GM19240 (cell line): ENCODE measurements at regions not wholly inside any gene's neighbourhood (a gene's known extent, or its start where the extent isn't known, plus 50 kb on each side); places are given as distances from the start of the nearest gene placed in this dataset.
"Not testable (repeated sequence)": the region's sequence is repeated elsewhere in the genome, so short reads cannot be mapped to it uniquely, and the experiment has no call there.

ENCODE experiments used
- DNase-seq: peaks from one replicate; pipeline ENCODE4 v3.0.0; 2011; ENCODE audit warnings: low spot score; ENCODE audit not compliant: insufficient read length

DNA sequence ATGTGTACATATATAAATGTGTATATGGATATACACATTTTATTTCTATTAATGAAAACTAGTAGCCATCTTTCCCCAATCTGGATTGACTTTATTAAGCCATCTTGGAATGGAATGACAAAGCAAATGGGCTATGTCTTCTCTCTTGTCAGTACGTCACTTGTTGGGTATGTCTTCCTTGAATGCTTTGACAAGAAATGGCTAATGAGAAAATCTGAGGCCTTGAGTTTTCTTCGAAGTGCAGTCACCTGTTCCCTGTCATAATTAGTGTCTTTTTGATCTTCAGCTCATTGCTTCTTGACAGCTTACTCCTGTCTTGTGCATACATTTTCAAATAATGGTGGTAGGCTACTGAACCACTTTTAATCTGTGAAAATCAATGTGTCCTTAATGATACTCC is 243.2 kb upstream of the RGMB start:
- no peak for DNase-seq

DNA sequence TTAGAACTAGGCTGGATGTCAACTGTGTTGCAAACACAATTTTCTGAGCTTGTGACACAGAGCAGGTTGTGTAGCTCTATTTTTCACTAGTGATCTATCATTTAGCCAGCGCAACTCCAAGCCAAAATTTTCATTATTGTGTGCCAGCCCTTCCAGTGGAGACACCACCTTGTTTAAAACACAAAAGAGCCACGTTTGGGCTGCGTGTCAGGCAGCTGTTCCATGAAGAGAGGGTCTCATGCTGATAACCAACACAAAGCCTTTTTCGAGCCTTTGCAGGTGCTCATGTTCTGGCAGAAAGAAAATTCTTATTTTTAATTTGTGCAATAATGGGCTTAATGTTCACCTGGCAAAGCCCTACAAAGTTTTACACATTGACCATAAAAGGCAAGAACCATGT is 237.6 kb upstream of the RGMB start:
- no peak for DNase-seq

DNA sequence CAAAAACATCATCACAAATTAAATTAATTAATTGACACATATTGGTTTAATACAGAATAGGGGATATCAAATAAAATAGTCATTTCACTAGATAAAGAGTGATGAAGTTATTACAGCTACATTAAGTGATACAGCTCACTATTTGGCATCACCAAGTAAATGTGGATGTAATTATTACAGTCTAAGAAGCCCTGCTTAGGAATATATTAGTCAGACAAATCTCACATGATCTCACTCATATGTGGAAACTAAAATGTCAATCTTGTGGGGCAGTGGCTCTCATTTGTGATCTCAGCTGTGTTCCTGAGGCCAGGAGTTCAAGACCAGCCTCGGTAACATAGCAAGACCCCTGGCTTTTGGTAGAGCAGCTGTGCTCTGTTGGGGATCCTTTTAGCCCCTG is 233.4 kb upstream of the RGMB start:
- DNase-seq, result no peak

DNA sequence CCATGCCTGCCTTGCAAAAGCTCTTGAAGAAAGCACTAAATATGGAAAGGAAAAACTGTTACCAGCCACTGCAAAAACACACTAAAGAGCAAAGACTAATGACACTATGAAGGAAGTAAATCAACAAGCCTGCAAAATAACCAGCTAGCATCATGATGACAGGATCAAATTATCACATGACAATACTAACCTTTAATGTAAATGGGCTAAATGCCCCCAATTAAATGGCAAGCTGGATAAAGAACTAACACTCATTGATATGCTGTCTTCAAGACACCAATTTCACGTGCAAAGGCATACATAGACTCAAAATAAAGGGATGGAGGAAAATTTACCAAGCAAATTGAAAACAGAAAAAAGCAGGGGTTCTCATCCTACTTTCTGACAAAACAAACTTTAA is 231.8 kb upstream of the RGMB start:
- DNase-seq, result no peak

DNA sequence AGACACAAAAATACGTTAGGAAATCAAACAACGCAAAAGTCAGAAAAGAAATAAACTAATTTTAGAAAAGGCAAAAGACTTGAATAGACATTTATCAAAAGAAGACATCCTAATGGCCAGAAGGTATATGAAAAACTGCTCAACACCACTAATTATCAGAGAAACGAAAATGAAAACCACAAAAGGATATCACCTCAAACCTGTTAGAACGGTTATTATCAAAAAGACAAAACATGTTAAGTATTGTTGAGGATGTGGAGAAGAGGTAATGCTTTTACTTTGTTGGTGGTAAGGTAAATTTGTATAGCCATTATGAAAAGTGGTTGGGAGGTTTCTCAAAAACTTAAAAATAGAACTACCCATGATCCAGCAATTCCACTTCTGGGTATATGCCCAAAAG is 230.0 kb upstream of the RGMB start:
- no peak for DNase-seq

DNA sequence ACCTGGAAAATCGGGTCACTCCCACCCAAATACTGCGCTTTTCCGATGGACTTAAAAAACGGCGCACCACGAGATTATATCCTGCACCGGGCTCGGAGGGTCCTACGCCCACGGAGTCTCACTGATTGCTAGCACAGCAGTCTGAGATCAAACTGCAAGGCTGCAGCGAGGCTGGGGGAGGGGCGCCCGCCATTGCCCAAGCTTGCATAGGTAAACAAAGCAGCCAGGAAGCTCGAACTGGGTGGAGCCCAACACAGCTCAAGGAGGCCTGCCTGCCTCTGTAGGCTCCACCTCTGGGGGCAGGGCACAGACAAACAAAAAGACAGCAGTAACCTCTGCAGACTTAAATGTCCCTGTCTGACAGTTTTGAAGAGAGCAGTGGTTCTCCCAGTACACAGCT is 226.5 kb upstream of the RGMB start:
- DNase-seq, result not testable (repeated sequence)

DNA sequence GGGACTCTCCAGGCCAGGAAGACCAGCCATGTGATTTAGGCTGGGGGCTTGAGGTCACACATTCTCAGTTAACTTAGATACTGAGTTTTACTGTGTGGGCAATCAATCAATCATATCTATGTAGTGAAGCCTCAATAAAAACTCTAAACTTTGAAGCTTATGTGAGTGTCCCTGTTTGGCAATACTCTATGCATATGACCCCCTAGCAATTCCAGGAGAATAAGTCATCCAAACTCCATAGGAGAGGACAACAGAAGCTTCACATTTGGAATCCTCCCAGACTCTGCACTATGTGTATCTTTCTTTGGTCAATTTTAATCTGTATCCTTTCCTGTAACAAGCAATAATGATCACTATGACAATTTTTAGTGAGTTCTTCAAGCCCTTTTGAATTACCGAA is 216.8 kb upstream of the RGMB start:
- no peak for DNase-seq

DNA sequence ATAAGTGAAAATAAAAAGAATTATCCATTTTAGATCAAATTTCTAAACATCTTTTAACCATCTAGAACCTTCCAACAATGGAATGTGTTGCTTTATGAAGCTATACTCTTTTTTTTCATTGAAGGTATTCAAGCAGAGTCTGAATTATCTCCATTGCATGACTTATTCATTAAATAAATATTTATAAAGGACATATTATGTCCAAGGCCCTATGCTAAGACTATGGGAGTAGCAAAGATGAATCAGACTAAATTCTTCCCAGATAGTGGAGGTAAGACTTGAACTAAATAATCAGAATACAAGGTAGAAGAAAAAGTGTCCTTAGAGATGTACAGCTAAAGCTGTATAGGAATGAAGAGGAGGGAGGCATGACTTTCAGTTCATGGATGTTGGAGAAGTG is 215.5 kb upstream of the RGMB start:
- DNase-seq, result no peak

DNA sequence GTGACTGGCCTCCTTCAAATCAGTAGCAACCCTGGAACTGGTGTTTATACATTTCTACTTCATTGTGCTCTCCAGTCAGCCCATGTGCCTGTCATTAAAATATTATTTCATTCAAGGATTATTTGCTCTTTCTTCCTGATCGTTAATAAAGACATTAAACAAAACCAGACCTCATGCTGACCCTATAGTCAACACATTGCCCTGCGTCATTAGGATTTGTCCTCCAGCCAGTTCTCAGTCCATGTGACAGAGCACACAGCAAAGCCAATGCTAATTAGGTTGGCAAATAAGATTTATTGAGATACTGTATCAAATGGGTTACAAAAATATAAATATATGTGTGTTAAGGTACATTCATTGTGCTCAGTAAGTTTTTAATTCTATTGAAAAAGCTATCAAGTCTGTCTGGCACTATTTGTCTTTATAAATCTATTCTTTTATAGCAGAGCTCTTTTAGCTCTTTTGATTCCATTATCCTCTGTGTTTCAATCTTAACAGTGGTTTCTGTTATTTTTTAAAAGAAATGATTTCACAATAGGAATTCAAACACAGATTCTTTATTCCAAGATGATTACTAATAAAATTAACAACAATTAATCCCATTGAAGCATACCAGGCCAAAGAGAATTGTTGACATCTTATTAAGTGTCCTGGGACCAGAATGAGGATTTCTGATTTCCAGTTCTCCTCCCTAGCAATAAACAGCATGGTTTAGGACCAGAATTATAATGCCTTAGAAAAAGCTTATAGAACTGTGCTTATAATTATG is 209.4 kb upstream of the RGMB start:
- no peak for DNase-seq

DNA sequence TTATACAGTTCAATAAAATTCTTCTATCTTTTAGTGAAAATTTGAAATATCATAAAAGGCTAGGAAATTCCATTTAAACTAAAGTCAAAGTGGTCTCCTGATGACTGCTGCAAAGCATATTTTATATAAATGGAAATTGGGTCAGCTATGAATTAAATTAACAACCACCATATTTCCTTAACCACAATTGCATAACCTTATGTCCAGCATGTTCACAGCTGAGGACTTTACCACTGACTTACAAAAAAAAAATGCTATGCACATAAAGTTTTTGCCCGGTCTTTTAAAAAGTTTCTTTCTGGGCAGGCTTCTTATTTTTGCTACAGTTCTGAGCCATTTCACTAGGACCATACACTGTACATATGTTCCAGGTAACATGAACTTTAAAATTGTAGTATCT is 208.6 kb upstream of the RGMB start:
- DNase-seq, result no peak

DNA sequence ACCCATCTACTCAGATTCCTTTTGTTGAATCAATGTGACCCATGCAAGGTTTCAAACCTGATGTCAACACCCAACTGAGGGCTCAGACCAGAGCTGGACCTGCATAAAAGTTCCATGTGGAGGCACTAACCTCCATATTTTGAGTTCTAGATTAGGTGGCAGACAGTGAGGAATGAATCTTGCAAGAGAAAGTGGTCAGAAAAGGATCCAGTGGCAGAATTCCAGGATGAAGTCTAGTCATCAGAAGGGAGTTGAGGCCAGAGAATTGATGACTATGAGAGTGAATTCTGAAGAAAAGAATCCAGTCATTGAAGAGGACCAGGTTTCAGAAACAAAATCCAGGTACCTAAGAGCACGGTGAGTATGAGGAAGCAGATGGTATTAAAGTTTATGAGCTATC is 205.1 kb upstream of the RGMB start:
- DNase-seq, result no peak

DNA sequence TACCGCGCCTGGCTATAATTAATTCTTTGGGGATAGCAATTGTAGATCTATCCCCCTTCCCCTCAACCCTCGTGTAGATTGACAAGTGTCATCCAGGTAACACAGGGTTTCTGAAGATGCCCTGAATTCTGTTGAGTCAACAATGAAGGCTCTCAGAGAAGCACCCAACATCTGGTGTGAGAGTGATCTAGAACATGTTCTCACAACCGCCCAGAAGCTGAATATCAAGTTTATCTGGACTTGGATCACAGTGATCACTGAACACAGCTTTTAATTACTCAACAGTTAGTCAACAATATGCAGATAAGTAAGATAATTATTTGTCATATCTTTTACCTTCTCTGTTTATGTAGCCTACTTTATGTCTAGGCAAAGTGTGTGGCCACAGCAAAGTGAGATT is 204.2 kb upstream of the RGMB start:
- DNase-seq, result no peak

DNA sequence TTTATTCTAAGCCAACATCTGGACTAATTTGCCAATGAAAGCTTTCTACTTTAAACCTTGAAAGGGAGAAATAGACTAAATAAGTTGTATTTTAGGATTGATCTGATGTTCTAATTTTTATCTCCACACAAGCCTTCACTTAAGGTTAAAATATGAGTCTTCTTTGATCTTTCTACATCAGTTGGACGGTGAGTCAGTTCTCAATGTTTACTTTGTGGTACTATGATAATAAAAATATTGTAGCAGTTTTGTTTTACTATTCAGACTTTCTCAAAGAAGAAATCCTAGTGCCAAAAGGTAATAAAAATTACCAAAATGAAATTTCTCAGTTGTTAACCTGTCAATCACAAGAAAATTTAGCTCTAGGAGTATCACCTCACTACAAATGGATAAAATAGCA is 203.5 kb upstream of the RGMB start:
- DNase-seq, result no peak

DNA sequence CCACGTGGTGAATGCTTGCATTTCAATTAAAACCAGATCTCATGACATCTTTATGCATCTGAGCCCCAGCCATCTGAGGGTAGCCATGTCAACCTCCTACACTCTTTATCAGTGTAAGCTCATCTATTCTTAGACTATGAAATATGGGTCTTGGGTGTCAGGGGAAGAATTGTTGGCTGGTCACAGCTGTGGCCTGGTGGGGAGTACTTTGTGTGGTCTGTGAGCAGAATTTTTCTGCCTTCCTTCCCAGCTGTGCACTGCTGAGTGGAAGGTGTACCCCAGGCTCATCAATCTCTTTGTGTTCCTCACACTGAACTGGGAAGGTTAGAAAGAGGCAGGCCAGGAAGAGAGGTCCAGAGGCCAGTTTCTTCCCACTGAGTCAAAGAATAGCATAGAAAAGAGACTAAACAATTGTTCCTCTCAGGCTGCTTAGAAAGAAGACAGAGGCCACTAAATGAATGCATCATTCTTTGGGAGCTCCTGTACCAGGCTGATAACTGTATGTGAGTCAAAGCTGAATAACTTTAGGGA is 202.7 kb upstream of the RGMB start:
- no peak for DNase-seq

DNA sequence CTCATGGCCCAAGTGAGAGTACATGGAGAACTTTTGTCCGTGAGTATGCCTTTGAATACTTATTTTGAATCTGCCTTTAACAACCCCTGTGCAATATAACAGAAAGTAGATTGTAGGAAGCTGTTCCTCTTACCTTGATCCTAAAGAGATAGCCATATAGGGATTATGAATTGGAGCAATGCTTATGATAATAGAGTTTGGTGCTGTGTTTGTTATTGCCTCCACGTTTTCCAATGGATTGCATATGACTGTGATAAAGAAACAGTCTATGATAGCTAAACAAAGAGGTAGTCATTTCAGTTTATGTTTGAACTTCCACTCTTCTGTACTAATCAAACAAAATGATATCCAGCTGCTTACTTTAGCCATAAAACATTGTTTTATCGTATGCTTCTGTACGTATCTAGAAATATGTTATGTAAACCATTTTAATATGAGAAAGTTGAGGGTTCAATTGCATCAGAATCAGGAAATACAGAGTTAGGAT is 199.6 kb upstream of the RGMB start:
- no peak for DNase-seq

DNA sequence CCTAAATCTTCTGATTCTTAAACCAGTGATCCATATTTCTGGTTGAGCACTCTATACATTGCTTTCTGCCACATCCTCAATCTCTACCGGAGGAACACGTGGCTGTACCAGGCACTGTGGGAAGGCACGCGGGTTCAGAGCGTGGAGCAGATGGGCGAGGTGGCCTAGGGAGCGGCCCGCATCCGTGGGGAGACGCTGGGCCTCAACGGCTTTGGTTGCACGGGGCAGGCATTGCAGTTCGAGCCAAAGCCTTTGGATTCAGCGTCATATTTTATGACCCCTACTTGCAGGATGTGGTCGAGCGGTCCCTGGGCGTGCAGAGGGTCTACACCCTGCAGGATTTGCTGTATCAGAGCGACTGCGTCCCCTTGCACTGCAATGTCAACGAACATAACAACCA is 197.2 kb upstream of the RGMB start:
- DNase-seq, result no peak

DNA sequence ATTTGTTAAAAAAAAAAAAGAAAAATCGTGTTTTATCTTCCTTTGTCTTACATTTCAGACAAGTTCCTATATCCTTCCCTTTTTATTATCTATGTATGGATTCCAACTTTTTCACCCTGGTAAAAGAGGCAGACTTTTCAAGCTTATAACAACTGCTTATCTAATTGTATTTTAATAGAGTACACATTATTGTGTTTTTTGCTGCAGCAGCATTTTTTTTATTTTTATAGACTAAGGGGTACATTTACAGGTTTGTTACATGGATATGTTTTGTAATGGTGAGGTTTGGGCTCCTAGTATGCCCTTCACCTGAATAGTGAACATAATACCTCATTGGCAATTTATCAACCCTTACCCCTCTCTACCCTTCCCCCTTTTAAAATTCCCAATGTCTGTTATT is 195.0 kb upstream of the RGMB start:
- DNase-seq, result no peak

DNA sequence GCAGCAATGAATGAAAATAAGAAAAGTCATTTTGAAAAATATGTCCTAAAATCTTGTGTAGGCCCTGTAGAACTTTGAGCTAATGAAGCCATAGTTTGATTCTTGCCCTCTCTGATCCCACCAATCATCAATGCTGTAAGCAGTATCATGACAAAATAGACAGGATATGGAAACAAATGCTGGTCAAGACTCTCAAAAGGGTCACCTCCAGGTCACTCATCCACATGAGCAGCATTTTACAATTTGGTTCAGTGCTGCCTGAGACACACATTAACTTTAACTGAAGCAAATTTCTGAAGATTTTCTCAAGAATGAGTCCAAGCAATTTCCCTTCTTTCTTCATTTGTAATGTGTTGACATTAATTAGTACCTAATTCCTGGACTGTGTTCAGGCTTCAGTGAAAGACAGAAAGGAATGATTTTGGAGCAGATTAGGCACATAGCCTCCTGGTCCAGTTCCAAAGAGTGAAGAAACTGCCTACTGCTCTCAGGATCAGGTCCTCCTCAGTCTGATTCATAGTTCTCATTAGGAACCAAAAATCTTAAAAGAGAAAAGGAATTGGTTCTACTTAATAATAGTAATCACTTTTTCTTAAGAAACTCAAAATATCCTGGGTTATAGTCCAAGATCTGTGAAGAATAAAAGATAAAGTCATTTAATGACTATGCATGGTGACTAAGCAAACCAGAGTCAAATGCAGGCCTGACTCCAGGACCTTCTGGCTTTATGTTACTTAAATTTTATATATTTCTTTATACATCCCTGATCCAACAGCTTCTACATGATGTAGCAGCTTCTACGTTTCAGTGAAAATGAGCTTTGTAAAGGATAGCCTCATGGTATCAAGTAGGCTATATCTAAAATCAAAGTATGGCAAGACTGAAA is 192.1 kb upstream of the RGMB start:
- DNase-seq, result no peak

DNA sequence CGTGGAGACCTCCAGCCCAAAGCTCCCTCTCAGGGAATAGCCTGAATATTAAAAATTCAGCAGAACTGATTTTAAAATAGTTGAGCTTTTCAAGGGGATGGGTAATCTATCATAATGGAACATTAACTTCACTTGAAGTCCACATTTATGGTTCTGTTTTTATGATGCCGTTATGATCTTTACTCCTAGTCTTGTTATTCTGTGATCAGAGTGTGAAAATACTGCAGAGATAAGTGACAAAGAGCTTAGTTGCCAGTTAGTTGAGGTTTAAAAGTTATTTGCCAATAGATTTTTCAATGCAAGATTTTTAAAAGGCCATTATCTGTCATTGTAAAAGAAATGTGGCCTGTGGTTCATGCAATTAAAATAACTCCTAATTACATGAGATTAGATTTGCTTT is 189.9 kb upstream of the RGMB start:
- no peak for DNase-seq

DNA sequence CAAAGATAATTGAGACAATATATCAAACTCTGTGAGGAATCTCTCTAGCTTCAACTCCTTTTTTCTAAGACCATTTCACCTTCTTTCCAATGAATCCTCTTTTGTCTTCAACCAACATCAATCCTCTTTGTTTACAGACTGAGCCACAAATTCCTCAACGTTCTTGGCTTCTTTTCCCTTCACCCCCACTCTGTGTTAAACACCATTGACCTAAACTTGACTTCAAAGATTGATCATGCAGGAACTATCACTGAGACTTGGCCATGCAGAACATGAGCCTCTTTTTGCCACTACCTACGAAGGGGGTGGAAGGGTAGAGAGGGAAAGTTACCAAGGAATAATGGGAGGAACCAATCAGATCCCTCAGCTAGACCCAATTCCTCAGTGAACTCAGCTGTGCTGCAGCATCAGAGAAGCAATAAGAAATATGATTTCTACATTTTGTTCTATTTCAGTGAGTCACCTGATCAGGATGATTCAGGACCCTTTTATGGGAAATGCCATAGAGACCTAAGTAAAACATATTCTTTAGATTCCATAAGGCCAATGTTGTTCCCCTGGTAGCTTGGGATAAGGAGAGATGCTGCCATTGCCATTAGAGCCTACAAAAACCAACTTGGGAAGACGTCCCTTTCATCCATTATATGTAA is 187.7 kb upstream of the RGMB start:
- no peak for DNase-seq

DNA sequence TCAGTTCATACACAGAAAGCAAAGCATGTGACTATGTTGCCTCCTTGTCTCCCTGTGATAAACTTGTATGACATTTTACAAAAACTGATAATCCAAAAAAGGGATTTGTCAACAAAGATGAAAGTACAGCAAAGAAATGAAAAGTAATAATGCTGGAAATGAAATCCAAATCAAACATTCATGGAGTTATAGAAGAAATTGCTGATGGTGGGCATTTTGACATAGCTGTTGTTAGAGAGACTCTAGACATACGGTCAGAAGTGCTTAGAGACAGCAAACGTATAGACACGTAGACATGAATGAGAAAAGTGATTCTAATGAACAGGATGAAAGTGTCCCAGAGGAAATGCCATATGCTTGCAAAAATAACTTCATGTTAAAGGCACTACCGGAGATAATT is 186.9 kb upstream of the RGMB start:
- no peak for DNase-seq

DNA sequence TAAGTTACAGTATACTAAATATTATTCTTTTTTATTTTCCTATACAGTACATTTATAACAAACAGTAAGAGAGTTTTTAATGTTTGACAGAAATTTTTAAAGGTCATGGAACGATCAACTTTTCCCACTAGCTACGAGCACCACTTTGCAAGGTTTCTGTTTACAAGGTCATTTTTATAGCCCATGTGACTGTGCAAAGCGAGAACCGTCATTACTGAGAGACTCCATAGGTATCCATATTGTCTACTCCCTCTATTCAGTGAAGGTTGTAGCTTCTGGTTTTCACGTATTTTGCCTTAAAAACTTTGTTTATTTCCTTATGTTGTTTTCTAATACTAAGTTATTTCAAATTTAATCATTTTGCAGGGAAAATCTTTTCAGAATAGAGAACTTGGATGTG is 186.3 kb upstream of the RGMB start:
- DNase-seq, result no peak
